Spleen (tissue), 11 donors: ENCODE measurements at regions not wholly inside any gene's neighbourhood (a gene's known extent, or its start where the extent isn't known, plus 50 kb on each side); places are given as distances from the start of the nearest gene placed in this dataset.

ENCODE experiments used
- DNase-seq: peaks from one replicate; pipeline ENCODE4 v3.0.0-alpha.2; 2020
- H3K27ac ChIP-seq, 8 donors: fragments of 200-600 bp; sonication (generic) in 7 of 8; 1 replicate in 4 of 8; 2 replicates in 4 of 8; pipeline versions ENCODE4 v1.5.0 to v1.8.0; 2016 to 2021; ENCODE audit warnings: inconsistent platforms in 4 of 8, mild to moderate bottlenecking in 4 of 8, moderate library complexity in 1 of 8
- H3K27me3 ChIP-seq, 7 donors: fragments of 200-600 bp; sonication (generic) in 6 of 7; replicated peaks in 1 of 7; 1 replicate in 4 of 7; 2 replicates in 3 of 7; pipeline versions ENCODE4 v1.5.0 to v1.8.0; 2016 to 2021; ENCODE audit warnings: inconsistent platforms in 3 of 7, mild to moderate bottlenecking in 1 of 7
- H3K36me3 ChIP-seq, 6 donors: fragments of 200-600 bp; sonication (generic) in 5 of 6; 1 replicate in 4 of 6; 2 replicates in 2 of 6; pipeline versions ENCODE4 v1.5.0 to v1.8.0; 2016 to 2021; ENCODE audit warnings: inconsistent platforms in 2 of 6
- H3K4me1 ChIP-seq, 6 donors: fragments of 200-600 bp; sonication (generic) in 5 of 6; 1 replicate in 3 of 6; 2 replicates in 3 of 6; pipeline versions ENCODE4 v1.5.0 to v1.8.0; 2016 to 2021; ENCODE audit warnings: inconsistent platforms in 3 of 6
- H3K4me3 ChIP-seq, 8 donors: fragments of 200-600 bp; sonication (generic) in 7 of 8; 1 replicate in 4 of 8; 2 replicates in 4 of 8; pipeline versions ENCODE4 v1.5.0 to v1.8.0; 2016 to 2021; ENCODE audit warnings: inconsistent platforms in 4 of 8, mild to moderate bottlenecking in 4 of 8, moderate library complexity in 2 of 8
- H3K9me3 ChIP-seq, 8 donors: fragments of 200-600 bp; sonication (generic) in 7 of 8; 1 replicate in 4 of 8; 2 replicates in 4 of 8; pipeline versions ENCODE4 v1.5.0 to v1.8.0; 2016 to 2021; ENCODE audit warnings: inconsistent platforms in 4 of 8
- POLR2A ChIP-seq, 3 donors: fragments of 450-650 bp; IDR thresholded peaks; one replicate each; pipeline ENCODE4 v1.5.1; 2017; ENCODE audit warnings: antibody characterized with exemption in 3 of 3, mild to moderate bottlenecking in 1 of 3
- POLR2AphosphoS5 ChIP-seq, 3 donors: sonication (generic); formaldehyde crosslinking; IDR thresholded peaks; one replicate each; pipeline ENCODE4 v1.5.1; 2017; ENCODE audit warnings: antibody characterized with exemption in 3 of 3
- WGBS, 5 donors: extraction: QIAGEN DNeasy Blood & Tissue Kit in 3 of 5; methylation state at CpG; one replicate each; pipeline versions ENCODE4 v1.1.5 to v1.1.7; 2013 to 2018; 5-methylcytosine and 5-hydroxymethylcytosine counted together
- intact Hi-C: fragments of 100-400 bp; cut with DNase I; formaldehyde crosslinking; loops from one replicate; pipeline ENCODE4 v1.15.0; 2023; ENCODE audit warnings: low total_unique reads
- TF ChIP-seq, protein P1 (sequence below), 11 experiments: fragments of 200-600 bp in 7 of 11; fragments of 450-650 bp in 4 of 11; sonication (generic) in 4 of 11; IDR thresholded peaks in 8 of 11; conservative IDR thresholded peaks in 3 of 11; 1 replicate in 7 of 11; 2 replicates in 4 of 11; pipeline versions ENCODE4 v1.4.0 to v1.8.0; 2016 to 2021; ENCODE audit warnings: antibody characterized with exemption in 11 of 11, inconsistent platforms in 4 of 11, mild to moderate bottlenecking in 1 of 11
- donor health status: healthy with polysubstance abuse.
- donor health status: DM: no; HTN: no; CAD: no; lungs with moderate emphysema.
- donor health status: DM: no; HTN: no; CAD: no.
- donor health status: Bipolar disorder and iron deficiency.
- donor health status: healthy.
- donor health status: DM: no; HTN: no; CAD: no.
- donor health status: DM: yes; HTN: yes; CAD: no.

DNA sequence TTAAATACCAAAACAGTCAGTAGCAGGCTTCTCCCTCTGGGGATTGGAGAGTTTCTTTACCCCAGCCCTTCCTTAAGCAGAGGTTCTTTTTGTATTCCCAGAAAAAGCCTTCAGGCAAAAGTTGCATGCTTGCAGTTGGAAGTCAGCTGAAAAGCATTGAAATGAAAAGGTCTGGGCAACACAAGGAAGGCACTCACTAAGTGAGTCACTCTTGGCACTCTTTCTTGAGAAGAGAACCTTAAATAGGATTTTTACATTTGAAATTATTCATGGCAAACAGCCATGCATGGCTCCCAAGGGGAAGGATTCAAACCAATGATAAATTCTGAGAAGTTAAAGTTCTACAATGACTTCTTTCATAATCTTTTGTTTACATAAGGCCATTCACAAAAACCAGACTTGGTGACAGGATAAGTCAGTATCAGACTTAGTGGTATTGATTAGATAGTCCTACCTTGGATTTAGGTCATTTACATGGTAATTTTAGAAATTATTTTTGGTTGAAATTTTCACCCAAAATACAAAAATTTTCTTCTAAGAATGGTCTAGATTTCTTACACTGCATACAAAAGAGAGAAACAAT lies 2068.9 kb downstream of the PCDH7 start:
- Histone ChIP-seq H3K4me1 (no peaks in the 10 kb centered on the region), H3K27ac (no peak overlapping the region), H3K9me3 (no peaks in the 10 kb centered on the region), H3K4me3 (no peak overlapping the region), H3K36me3 (no peaks in the 10 kb centered on the region), H3K27me3 (no peaks in the 10 kb centered on the region)
- DNase-seq = no peak
- TF ChIP-seq, protein P1, sequence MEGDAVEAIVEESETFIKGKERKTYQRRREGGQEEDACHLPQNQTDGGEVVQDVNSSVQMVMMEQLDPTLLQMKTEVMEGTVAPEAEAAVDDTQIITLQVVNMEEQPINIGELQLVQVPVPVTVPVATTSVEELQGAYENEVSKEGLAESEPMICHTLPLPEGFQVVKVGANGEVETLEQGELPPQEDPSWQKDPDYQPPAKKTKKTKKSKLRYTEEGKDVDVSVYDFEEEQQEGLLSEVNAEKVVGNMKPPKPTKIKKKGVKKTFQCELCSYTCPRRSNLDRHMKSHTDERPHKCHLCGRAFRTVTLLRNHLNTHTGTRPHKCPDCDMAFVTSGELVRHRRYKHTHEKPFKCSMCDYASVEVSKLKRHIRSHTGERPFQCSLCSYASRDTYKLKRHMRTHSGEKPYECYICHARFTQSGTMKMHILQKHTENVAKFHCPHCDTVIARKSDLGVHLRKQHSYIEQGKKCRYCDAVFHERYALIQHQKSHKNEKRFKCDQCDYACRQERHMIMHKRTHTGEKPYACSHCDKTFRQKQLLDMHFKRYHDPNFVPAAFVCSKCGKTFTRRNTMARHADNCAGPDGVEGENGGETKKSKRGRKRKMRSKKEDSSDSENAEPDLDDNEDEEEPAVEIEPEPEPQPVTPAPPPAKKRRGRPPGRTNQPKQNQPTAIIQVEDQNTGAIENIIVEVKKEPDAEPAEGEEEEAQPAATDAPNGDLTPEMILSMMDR (IDR thresholded peaks at IDR 0.05 in 8 of 11, conservative IDR thresholded peaks at IDR 0.05 in 3 of 11) = no peak
- TF ChIP-seq POLR2A (IDR thresholded peaks at IDR 0.05) = no peak
- no peak for TF ChIP-seq POLR2AphosphoS5 (IDR thresholded peaks at IDR 0.05)
- intact Hi-C loops = no loop called here

DNA sequence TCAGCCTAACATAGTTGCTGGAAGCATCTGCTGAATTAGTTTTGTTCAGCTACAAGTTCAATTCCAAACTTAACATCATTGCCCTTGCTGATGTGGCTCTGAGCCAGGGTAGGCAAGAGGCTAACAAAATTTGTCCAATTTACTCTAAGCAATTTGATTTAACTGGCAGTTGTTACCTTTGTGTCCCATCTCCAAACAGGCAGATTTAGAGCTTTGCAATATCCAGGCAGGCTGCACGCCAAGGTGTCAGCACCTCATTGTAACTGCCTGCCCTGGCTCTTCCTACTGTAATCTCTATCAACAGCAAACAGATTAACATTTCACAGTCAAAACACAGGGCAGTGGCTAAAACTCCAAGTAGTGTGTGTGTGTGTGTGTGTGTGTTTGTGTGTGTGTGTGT lies 2070.6 kb downstream of the PCDH7 start:
- 69 to 92% (median 76%) methylated on average over 1 of the region's 1 CpG for WGBS, 5 donors
- Histone ChIP-seq H3K27ac (no peak overlapping the region), H3K4me3 (no peak overlapping the region), H3K9me3 (no peaks in the 10 kb centered on the region), H3K27me3 (no peaks in the 10 kb centered on the region), H3K4me1 (no peaks in the 10 kb centered on the region), H3K36me3 (no peaks in the 10 kb centered on the region)
- intact Hi-C loops = no loop called here
- TF ChIP-seq POLR2A (IDR thresholded peaks at IDR 0.05) (no peak), POLR2AphosphoS5 (IDR thresholded peaks at IDR 0.05) (no peak)
- TF ChIP-seq, protein P1 (IDR thresholded peaks at IDR 0.05 in 8 of 11, conservative IDR thresholded peaks at IDR 0.05 in 3 of 11) = no peak
- no peak for DNase-seq

DNA sequence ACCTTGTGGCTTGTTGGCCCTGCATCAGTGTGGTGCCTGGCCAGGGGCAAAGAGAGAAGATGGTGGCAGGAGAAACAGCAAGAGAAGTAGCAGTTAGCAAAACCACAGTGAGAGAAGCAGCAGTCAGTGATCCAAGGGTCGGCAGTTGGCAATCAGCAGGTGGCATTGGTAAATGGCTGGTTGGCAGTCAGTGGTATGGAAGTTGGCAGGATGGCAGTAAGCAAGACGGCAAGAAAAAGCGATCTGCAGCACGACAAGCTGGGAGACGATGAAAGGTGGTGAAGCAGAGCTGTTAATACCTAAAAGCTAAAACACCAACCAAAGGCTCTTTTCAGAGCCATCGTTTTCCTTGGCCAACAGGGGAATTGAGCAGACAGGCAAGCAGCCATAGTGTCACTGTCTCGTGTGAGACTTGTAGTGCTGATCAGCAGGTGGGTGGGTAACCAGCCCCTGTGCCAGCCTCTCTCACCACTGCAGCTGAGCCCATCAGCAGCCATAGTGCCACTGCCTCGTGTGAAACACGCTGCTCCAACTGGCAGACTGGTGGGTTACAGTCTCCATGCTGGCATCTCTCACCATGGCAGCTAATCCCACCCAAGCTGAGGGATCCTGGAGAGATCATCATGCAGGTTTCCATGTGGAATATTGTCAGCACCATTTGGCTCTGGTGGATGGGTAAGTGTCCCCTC lies 2078.4 kb downstream of the PCDH7 start:
- DNase-seq = no peak
- H3K4me1 ChIP-seq = no peaks in the 10 kb centered on the region
- 75 to 83% (median 81%) methylated on average over 7 to 9 of the region's 9 CpGs for WGBS, 5 donors
- no peaks in the 10 kb centered on the region for H3K27me3 ChIP-seq
- H3K27ac ChIP-seq = no peak overlapping the region
- intact Hi-C loops = no loop called here
- TF ChIP-seq POLR2A (IDR thresholded peaks at IDR 0.05) = no peak
- TF ChIP-seq, protein P1 (IDR thresholded peaks at IDR 0.05 in 8 of 11, conservative IDR thresholded peaks at IDR 0.05 in 3 of 11) = no peak
- TF ChIP-seq POLR2AphosphoS5 (IDR thresholded peaks at IDR 0.05) = no peak
- H3K36me3 ChIP-seq = no peaks in the 10 kb centered on the region
- peaks cover 0 to 9% (median 0%) of the 10 kb centered on the region in 8 donors for H3K9me3 ChIP-seq
- H3K4me3 ChIP-seq = no peak overlapping the region

DNA sequence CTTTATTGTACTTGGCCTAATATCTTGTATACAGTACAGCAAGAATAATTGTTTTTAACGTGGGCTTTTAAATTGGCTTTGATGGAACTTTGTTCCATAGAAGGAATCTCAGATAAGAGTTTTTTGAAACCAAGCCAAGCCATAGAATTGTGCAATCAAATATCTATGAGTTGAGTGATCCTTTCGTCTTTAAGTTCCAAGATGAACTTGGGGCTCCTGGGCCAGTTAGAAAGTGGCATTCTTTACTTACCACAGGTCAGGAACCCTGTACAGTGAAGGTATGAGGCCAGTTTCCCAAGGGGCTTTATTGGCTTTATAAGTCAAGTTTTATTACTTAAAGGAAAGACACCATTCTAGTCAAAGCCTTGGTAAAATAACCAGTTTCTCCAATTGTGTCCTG lies 2104.2 kb downstream of the PCDH7 start:
- Histone ChIP-seq H3K27me3 (no peaks in the 10 kb centered on the region), H3K9me3 (peaks cover 0 to 43% (median 27%) of the 10 kb centered on the region in 8 donors), H3K4me1 (no peaks in the 10 kb centered on the region), H3K36me3 (no peaks in the 10 kb centered on the region), H3K27ac (no peak overlapping the region), H3K4me3 (no peak overlapping the region)
- intact Hi-C loops = no loop called here
- 42 to 51% (median 44%) methylated on average over 2 of the region's 2 CpGs for WGBS, 5 donors
- DNase-seq = no peak
- TF ChIP-seq, protein P1 (IDR thresholded peaks at IDR 0.05 in 8 of 11, conservative IDR thresholded peaks at IDR 0.05 in 3 of 11) = no peak
- TF ChIP-seq POLR2AphosphoS5 (IDR thresholded peaks at IDR 0.05) = no peak
- TF ChIP-seq POLR2A (IDR thresholded peaks at IDR 0.05) = no peak
